Nephron (organoid): ENCODE measurements at regions not wholly inside any gene's neighbourhood (a gene's known extent, or its start where the extent isn't known, plus 50 kb on each side); places are given as distances from the start of the nearest gene placed in this dataset.
A peak's percentile ranks its signal among the peaks of the same experiment; 100 is the strongest.

ENCODE experiments used
- H3K27ac Mint-ChIP-seq, 3 experiments: 2 replicates each; pipeline ENCODE4 v1.8.0; 2020; ENCODE audit warnings: mixed read lengths in 3 of 3, mild to moderate bottlenecking in 2 of 3, moderate library complexity in 1 of 3
- H3K27me3 Mint-ChIP-seq: 2 replicates; pipeline ENCODE4 v1.8.0; 2021; ENCODE audit warnings: low read depth, mild to moderate bottlenecking, moderate library complexity, mixed read lengths
- H3K36me3 Mint-ChIP-seq: 2 replicates; pipeline ENCODE4 v1.8.0; 2020; ENCODE audit warnings: low read depth, mixed read lengths
- H3K4me1 Mint-ChIP-seq: 2 replicates; pipeline ENCODE4 v1.8.0; 2020; ENCODE audit warnings: mixed read lengths
- H3K4me3 Mint-ChIP-seq, 3 experiments: 2 replicates each; pipeline ENCODE4 v1.8.0; 2020; ENCODE audit warnings: mild to moderate bottlenecking in 3 of 3, mixed read lengths in 3 of 3, moderate library complexity in 2 of 3
- H3K9me3 Mint-ChIP-seq: 2 replicates; pipeline ENCODE4 v1.8.0; 2020; ENCODE audit warnings: mixed read lengths
- CTCF ChIP-seq, 3 experiments: fragments of 200-600 bp; sonication (generic); IDR thresholded peaks; one replicate each; pipeline ENCODE4 v1.5.0; 2021; ENCODE audit warnings: antibody characterized with exemption in 3 of 3; ENCODE audit not compliant: unreplicated experiment in 3 of 3

GRCh38 chr3:66863205-66864111 lies 134.6 kb upstream of the KBTBD8 start:
- Mint-ChIP-seq H3K36me3 (no peaks in the 10 kb centered on the region), H3K27me3 (no peaks in the 10 kb centered on the region), H3K9me3 (peaks cover under 1% of the 10 kb centered on the region), H3K4me1 (peaks cover 5% of the 10 kb centered on the region), H3K4me3 (no peak overlapping the region), H3K27ac (no peak overlapping the region)
- no peak for TF ChIP-seq CTCF (IDR thresholded peaks at IDR 0.05; ENCODE audit: unreplicated experiment in 3 of 3)

- TF ChIP-seq CTCF (IDR thresholded peaks at IDR 0.05; ENCODE audit: unreplicated experiment in 3 of 3) = no peak
- Mint-ChIP-seq H3K9me3 (no peaks in the 10 kb centered on the region), H3K4me1 (peaks cover 5% of the 10 kb centered on the region), H3K36me3 (no peaks in the 10 kb centered on the region), H3K27me3 (no peaks in the 10 kb centered on the region), H3K27ac (no peak overlapping the region), H3K4me3 (no peak overlapping the region)
Measured at GRCh38 chr3:66884659-66885058, 113.4 kb upstream of the KBTBD8 start.

- H3K36me3 Mint-ChIP-seq = no peaks in the 10 kb centered on the region
- no peaks in the 10 kb centered on the region for H3K27me3 Mint-ChIP-seq
- TF ChIP-seq CTCF (IDR thresholded peaks at IDR 0.05; ENCODE audit: unreplicated experiment in 3 of 3) = no peak
- H3K4me3 Mint-ChIP-seq = no peak overlapping the region
- no peak overlapping the region for H3K27ac Mint-ChIP-seq
- H3K4me1 Mint-ChIP-seq = peaks cover 13% of the 10 kb centered on the region
- H3K9me3 Mint-ChIP-seq = no peaks in the 10 kb centered on the region
Measured at GRCh38 chr3:66885326-66886000, 112.6 kb upstream of the KBTBD8 start.

- Mint-ChIP-seq H3K36me3 (no peaks in the 10 kb centered on the region), H3K4me3 (peak overlapping the region in 1 of 3 experiments; percentile 32), H3K9me3 (peaks cover 19% of the 10 kb centered on the region), H3K27me3 (peaks cover 3% of the 10 kb centered on the region), H3K4me1 (peaks cover 13% of the 10 kb centered on the region), H3K27ac (peak overlapping the region; percentile 14 to 72 (median 51))
- no peak for TF ChIP-seq CTCF (IDR thresholded peaks at IDR 0.05; ENCODE audit: unreplicated experiment in 3 of 3)
Measured at GRCh38 chr3:66889750-66890494, 108.2 kb upstream of the KBTBD8 start.

GRCh38 chr3:66898155-66898554 lies 100.0 kb upstream of the KBTBD8 start:
- Mint-ChIP-seq H3K36me3 (peaks cover 11% of the 10 kb centered on the region), H3K9me3 (peaks cover 79% of the 10 kb centered on the region), H3K27ac (no peak overlapping the region), H3K4me1 (no peaks in the 10 kb centered on the region), H3K4me3 (no peak overlapping the region), H3K27me3 (peaks cover 7% of the 10 kb centered on the region)
- TF ChIP-seq CTCF (IDR thresholded peaks at IDR 0.05; ENCODE audit: unreplicated experiment in 3 of 3) = no peak
